Endothelial cell (in vitro differentiated cells): ENCODE measurements at regions not wholly inside any gene's neighbourhood (a gene's known extent, or its start where the extent isn't known, plus 50 kb on each side); places are given as distances from the start of the nearest gene placed in this dataset.

Experiments
- DNase-seq: peaks from one replicate; pipeline ENCODE4 v3.0.0; 2021; ENCODE audit warnings: low spot score
- H3K27ac Mint-ChIP-seq: one replicate; pipeline ENCODE4 v1.8.0; 2021; ENCODE audit warnings: mixed read lengths, inconsistent platforms; ENCODE audit not compliant: unreplicated experiment
- H3K27me3 Mint-ChIP-seq: one replicate; pipeline ENCODE4 v1.8.0; 2021; ENCODE audit warnings: mild to moderate bottlenecking, moderate library complexity, mixed read lengths, inconsistent platforms; ENCODE audit not compliant: unreplicated experiment
- H3K36me3 Mint-ChIP-seq: one replicate; pipeline ENCODE4 v1.8.0; 2021; ENCODE audit warnings: mild to moderate bottlenecking, low read depth, mixed read lengths, inconsistent platforms; ENCODE audit not compliant: unreplicated experiment
- H3K4me1 Mint-ChIP-seq: one replicate; pipeline ENCODE4 v1.8.0; 2021; ENCODE audit warnings: mild to moderate bottlenecking, mixed read lengths, inconsistent platforms; ENCODE audit not compliant: unreplicated experiment
- H3K4me3 Mint-ChIP-seq: one replicate; pipeline ENCODE4 v1.8.0; 2021; ENCODE audit warnings: mild to moderate bottlenecking, mixed read lengths, inconsistent platforms; ENCODE audit not compliant: unreplicated experiment
- H3K9me3 Mint-ChIP-seq: one replicate; pipeline ENCODE4 v1.8.0; 2021; ENCODE audit warnings: mixed read lengths, inconsistent platforms; ENCODE audit not compliant: unreplicated experiment
- CTCF ChIP-seq: fragments of 200-600 bp; sonication (generic); IDR thresholded peaks from one replicate; pipeline ENCODE4 v1.5.0; 2021; ENCODE audit warnings: antibody characterized with exemption; ENCODE audit not compliant: unreplicated experiment

GRCh38 chr12:59147791-59148190, 227.5 kb upstream of the LRIG3 start:
- no peak overlapping the region for H3K4me3 Mint-ChIP-seq
- TF ChIP-seq CTCF: no peak
- DNase-seq: no peak
- peaks cover 3% of the 10 kb centered on the region for H3K4me1 Mint-ChIP-seq
- no peaks in the 10 kb centered on the region for H3K36me3 Mint-ChIP-seq
- H3K9me3 Mint-ChIP-seq: no peaks in the 10 kb centered on the region
- no peak overlapping the region for H3K27ac Mint-ChIP-seq
- H3K27me3 Mint-ChIP-seq: peaks cover 3% of the 10 kb centered on the region

GRCh38 chr12:59142183-59142790, 222.0 kb upstream of the LRIG3 start:
- Mint-ChIP-seq H3K4me3 (no peak overlapping the region), H3K36me3 (no peaks in the 10 kb centered on the region)

GRCh38 chr12:59134750-59135149, 214.4 kb upstream of the LRIG3 start:
- peaks cover 4% of the 10 kb centered on the region for H3K4me1 Mint-ChIP-seq
- no peaks in the 10 kb centered on the region for H3K36me3 Mint-ChIP-seq
- H3K27me3 Mint-ChIP-seq: peaks cover 2% of the 10 kb centered on the region
- DNase-seq: no peak
- no peak overlapping the region for H3K4me3 Mint-ChIP-seq
- H3K9me3 Mint-ChIP-seq: no peaks in the 10 kb centered on the region
- no peak for TF ChIP-seq CTCF
- H3K27ac Mint-ChIP-seq: no peak overlapping the region

More at GRCh38 chr12:59142183-59142790, 222.0 kb upstream of the LRIG3 start:
- DNase-seq: no peak
- no peak for TF ChIP-seq CTCF
- H3K27me3 Mint-ChIP-seq: no peaks in the 10 kb centered on the region
- H3K9me3 Mint-ChIP-seq: no peaks in the 10 kb centered on the region
- no peaks in the 10 kb centered on the region for H3K4me1 Mint-ChIP-seq
- no peak overlapping the region for H3K27ac Mint-ChIP-seq

- no peak overlapping the region for H3K27ac Mint-ChIP-seq
- TF ChIP-seq CTCF: no peak
These were observed 211.2 kb upstream of the LRIG3 start for GRCh38 chr12:59131462-59131861.

GRCh38 chr12:59122784-59123183, 202.5 kb upstream of the LRIG3 start:
- no peaks in the 10 kb centered on the region for H3K4me1 Mint-ChIP-seq
- H3K27me3 Mint-ChIP-seq: peaks cover 3% of the 10 kb centered on the region
- H3K27ac Mint-ChIP-seq: no peak overlapping the region
- no peak overlapping the region for H3K4me3 Mint-ChIP-seq
- no peaks in the 10 kb centered on the region for H3K36me3 Mint-ChIP-seq
- TF ChIP-seq CTCF: no peak
- DNase-seq: no peak
- H3K9me3 Mint-ChIP-seq: no peaks in the 10 kb centered on the region

More at GRCh38 chr12:59131462-59131861, 211.2 kb upstream of the LRIG3 start:
- peaks cover 2% of the 10 kb centered on the region for H3K27me3 Mint-ChIP-seq
- no peaks in the 10 kb centered on the region for H3K9me3 Mint-ChIP-seq
- H3K4me3 Mint-ChIP-seq: no peak overlapping the region
- DNase-seq: no peak
- H3K4me1 Mint-ChIP-seq: peaks cover 4% of the 10 kb centered on the region
- H3K36me3 Mint-ChIP-seq: no peaks in the 10 kb centered on the region
